ENCODE measurements at regions not wholly inside any gene's neighbourhood (a gene's known extent, or its start where the extent isn't known, plus 50 kb on each side); places are given as distances from the start of the nearest gene placed in this dataset.

DNA sequence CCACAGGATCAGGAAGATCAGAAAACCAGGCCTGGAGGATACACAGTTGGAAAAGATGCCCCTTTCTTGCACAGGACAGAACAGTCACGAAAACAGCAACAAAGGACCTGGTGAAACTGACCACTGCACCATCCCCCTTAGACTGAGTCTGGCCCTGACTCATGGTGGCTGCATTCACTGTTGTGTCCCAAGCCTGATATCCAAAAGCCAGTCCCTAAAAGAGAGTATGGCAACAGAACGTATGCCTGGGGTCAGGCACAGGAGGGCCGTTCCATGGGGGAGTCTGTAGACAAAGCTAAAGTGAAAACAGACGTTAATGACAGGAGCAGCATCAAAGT is 301.1 kb upstream of the NBEA start:
- H3K27me3 ChIP-seq (ENCODE audit: control insufficient read depth, insufficient read depth, low read length, poor library complexity, severe bottlenecking), result no peaks in the 10 kb centered on the region
- peaks cover 6% of the 10 kb centered on the region for H3K4me1 ChIP-seq (ENCODE audit: control insufficient read depth, insufficient read depth, low read length)
- H3K9me3 ChIP-seq (ENCODE audit: control insufficient read depth, low read length), result no peaks in the 10 kb centered on the region
- WGBS, 2 experiments, result 87 to 88% methylated on average over 4 of the region's 4 CpGs
- no peaks in the 10 kb centered on the region for H3K36me3 ChIP-seq (ENCODE audit: control insufficient read depth, insufficient read depth, low read length)
- no peak overlapping the region for H3K27ac ChIP-seq (ENCODE audit: insufficient read depth, low read depth, low read length, poor library complexity, severe bottlenecking)
- H3K4me3 ChIP-seq (ENCODE audit: insufficient read depth, low read depth, low read length), result no peak overlapping the region

- WGBS, 2 experiments, result 90 to 95% methylated on average over 1 of the region's 1 CpG
- H3K27ac ChIP-seq (ENCODE audit: insufficient read depth, low read depth, low read length, poor library complexity, severe bottlenecking), result no peak overlapping the region
- no peak overlapping the region for H3K4me3 ChIP-seq (ENCODE audit: insufficient read depth, low read depth, low read length)
- H3K4me1 ChIP-seq (ENCODE audit: control insufficient read depth, insufficient read depth, low read length), result no peaks in the 10 kb centered on the region
- no peaks in the 10 kb centered on the region for H3K27me3 ChIP-seq (ENCODE audit: control insufficient read depth, insufficient read depth, low read length, poor library complexity, severe bottlenecking)
- H3K9me3 ChIP-seq (ENCODE audit: control insufficient read depth, low read length), result no peaks in the 10 kb centered on the region
- H3K36me3 ChIP-seq (ENCODE audit: control insufficient read depth, insufficient read depth, low read length), result no peaks in the 10 kb centered on the region
These were observed 294.5 kb upstream of the NBEA start for GRCh38 chr13:34647379-34648150.

- no peaks in the 10 kb centered on the region for H3K9me3 ChIP-seq (ENCODE audit: control insufficient read depth, low read length)
- no peak overlapping the region for H3K27ac ChIP-seq (ENCODE audit: insufficient read depth, low read depth, low read length, poor library complexity, severe bottlenecking)
- no peaks in the 10 kb centered on the region for H3K27me3 ChIP-seq (ENCODE audit: control insufficient read depth, insufficient read depth, low read length, poor library complexity, severe bottlenecking)
- WGBS, 2 experiments, result 83 to 88% methylated on average over 1 of the region's 1 CpG
- H3K36me3 ChIP-seq (ENCODE audit: control insufficient read depth, insufficient read depth, low read length), result no peaks in the 10 kb centered on the region
- H3K4me1 ChIP-seq (ENCODE audit: control insufficient read depth, insufficient read depth, low read length), result no peaks in the 10 kb centered on the region
- H3K4me3 ChIP-seq (ENCODE audit: insufficient read depth, low read depth, low read length), result no peak overlapping the region
These were observed 287.9 kb upstream of the NBEA start for GRCh38 chr13:34654203-34654602.

GRCh38 chr13:34654647-34655046 is 287.4 kb upstream of the NBEA start:
- Histone ChIP-seq H3K36me3 (ENCODE audit: control insufficient read depth, insufficient read depth, low read length) (no peaks in the 10 kb centered on the region), H3K27me3 (ENCODE audit: control insufficient read depth, insufficient read depth, low read length, poor library complexity, severe bottlenecking) (no peaks in the 10 kb centered on the region), H3K27ac (ENCODE audit: insufficient read depth, low read depth, low read length, poor library complexity, severe bottlenecking) (no peak overlapping the region), H3K4me1 (ENCODE audit: control insufficient read depth, insufficient read depth, low read length) (no peaks in the 10 kb centered on the region), H3K4me3 (ENCODE audit: insufficient read depth, low read depth, low read length) (no peak overlapping the region), H3K9me3 (ENCODE audit: control insufficient read depth, low read length) (no peaks in the 10 kb centered on the region)
- WGBS, 2 experiments, result 87 to 89% methylated on average over 6 of the region's 6 CpGs

DNA sequence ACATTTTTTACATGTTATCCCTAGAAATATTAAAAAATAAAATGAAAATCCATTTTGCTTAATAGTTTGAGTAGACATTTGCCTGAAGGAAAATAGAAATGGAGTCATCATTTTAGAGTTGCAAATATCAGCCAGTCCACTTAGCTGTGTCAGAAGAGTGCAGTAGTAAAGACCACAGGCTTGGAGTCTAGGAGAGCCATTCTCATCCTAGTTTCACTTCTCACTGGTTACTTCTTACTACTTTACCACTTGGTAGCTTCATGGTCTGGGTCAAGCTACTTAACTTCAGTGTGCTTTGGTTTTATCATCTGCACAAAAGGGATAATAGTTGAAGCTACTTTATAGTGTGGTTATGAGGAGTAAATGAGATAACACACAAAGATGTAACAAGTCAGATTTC is 286.5 kb upstream of the NBEA start:
- no peaks in the 10 kb centered on the region for H3K9me3 ChIP-seq (ENCODE audit: control insufficient read depth, low read length)
- no peak overlapping the region for H3K4me3 ChIP-seq (ENCODE audit: insufficient read depth, low read depth, low read length)
- no peaks in the 10 kb centered on the region for H3K4me1 ChIP-seq (ENCODE audit: control insufficient read depth, insufficient read depth, low read length)
- no peaks in the 10 kb centered on the region for H3K36me3 ChIP-seq (ENCODE audit: control insufficient read depth, insufficient read depth, low read length)
- no peak overlapping the region for H3K27ac ChIP-seq (ENCODE audit: insufficient read depth, low read depth, low read length, poor library complexity, severe bottlenecking)
- no peaks in the 10 kb centered on the region for H3K27me3 ChIP-seq (ENCODE audit: control insufficient read depth, insufficient read depth, low read length, poor library complexity, severe bottlenecking)

DNA sequence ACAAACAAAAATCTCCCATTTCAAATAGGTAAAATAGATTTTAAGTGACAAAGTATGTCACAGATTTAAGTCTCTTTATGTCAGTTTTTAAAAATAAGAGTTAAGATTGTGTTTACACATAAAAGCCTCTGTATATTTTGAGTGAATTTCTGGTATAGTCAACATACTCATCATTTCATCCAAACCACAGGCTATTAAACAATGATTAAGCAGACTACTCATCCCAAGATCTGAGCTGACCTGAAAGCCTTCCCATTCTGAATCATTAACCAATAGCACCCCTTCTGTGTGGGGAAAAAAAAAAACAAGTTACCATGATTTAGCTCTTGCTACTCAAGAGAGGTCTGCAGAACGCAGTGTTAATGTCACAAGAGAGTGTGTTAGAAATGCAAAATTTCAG is 284.4 kb upstream of the NBEA start:
- no peaks in the 10 kb centered on the region for H3K9me3 ChIP-seq (ENCODE audit: control insufficient read depth, low read length)
- H3K4me3 ChIP-seq (ENCODE audit: insufficient read depth, low read depth, low read length), result no peak overlapping the region
- WGBS, 2 experiments, result 100% methylated on average over 1 of the region's 1 CpG
- no peaks in the 10 kb centered on the region for H3K36me3 ChIP-seq (ENCODE audit: control insufficient read depth, insufficient read depth, low read length)
- H3K4me1 ChIP-seq (ENCODE audit: control insufficient read depth, insufficient read depth, low read length), result no peaks in the 10 kb centered on the region
- no peak overlapping the region for H3K27ac ChIP-seq (ENCODE audit: insufficient read depth, low read depth, low read length, poor library complexity, severe bottlenecking)
- H3K27me3 ChIP-seq (ENCODE audit: control insufficient read depth, insufficient read depth, low read length, poor library complexity, severe bottlenecking), result no peaks in the 10 kb centered on the region

DNA sequence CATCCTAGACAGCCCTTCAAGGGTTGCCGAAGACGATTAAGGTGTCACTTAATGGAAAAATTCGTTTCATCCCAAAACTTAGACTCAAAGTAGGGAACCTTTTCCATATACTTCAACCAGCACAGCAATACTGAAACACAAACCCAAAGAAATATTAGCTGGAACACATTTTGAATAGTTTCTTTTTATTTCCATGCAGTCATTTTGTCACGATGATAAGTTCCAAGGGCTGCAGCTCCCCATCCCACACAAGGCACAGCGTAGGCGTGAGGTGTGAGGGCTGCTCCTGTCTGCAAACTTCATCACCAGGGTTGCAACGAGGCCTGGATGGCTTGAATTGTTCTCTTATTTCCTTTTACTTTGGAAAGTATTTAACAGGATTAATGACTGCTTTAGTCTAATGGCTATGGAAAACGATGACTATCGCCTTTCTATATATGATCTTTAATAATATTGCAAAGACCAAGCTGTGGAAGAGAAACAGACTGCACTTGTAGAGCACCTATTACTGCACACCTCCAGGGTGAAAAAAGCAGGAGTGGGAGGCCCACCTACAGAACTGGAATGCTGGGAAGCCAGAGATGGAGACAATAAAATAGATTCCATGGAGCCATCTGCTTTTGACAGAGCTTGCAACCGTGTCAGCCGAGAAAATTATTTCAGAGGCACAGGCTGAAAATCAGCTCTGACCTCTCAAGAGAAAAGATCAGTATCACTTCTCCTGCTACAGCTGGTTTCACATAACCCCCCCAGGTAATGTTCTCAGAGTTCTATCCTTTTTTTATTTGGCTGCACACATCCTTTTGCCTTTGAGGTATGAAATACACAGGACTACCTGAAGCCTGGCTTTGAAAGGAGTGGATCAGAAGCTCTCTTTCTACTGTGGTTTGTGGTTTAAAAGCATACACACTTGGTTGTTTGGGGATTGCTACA is 274.5 kb upstream of the NBEA start:
- no peak overlapping the region for H3K4me3 ChIP-seq (ENCODE audit: insufficient read depth, low read depth, low read length)
- no peaks in the 10 kb centered on the region for H3K4me1 ChIP-seq (ENCODE audit: control insufficient read depth, insufficient read depth, low read length)
- no peak overlapping the region for H3K27ac ChIP-seq (ENCODE audit: insufficient read depth, low read depth, low read length, poor library complexity, severe bottlenecking)
- H3K27me3 ChIP-seq (ENCODE audit: control insufficient read depth, insufficient read depth, low read length, poor library complexity, severe bottlenecking), result no peaks in the 10 kb centered on the region
- H3K36me3 ChIP-seq (ENCODE audit: control insufficient read depth, insufficient read depth, low read length), result no peaks in the 10 kb centered on the region
- no peaks in the 10 kb centered on the region for H3K9me3 ChIP-seq (ENCODE audit: control insufficient read depth, low read length)
- 95 to 96% methylated on average over 10 to 11 of the region's 11 CpGs for WGBS, 2 experiments

GRCh38 chr13:34671137-34671536 is 270.9 kb upstream of the NBEA start:
- Histone ChIP-seq H3K9me3 (ENCODE audit: control insufficient read depth, low read length) (no peaks in the 10 kb centered on the region), H3K36me3 (ENCODE audit: control insufficient read depth, insufficient read depth, low read length) (no peaks in the 10 kb centered on the region), H3K4me3 (ENCODE audit: insufficient read depth, low read depth, low read length) (no peak overlapping the region), H3K27ac (ENCODE audit: insufficient read depth, low read depth, low read length, poor library complexity, severe bottlenecking) (no peak overlapping the region), H3K4me1 (ENCODE audit: control insufficient read depth, insufficient read depth, low read length) (no peaks in the 10 kb centered on the region), H3K27me3 (ENCODE audit: control insufficient read depth, insufficient read depth, low read length, poor library complexity, severe bottlenecking) (no peaks in the 10 kb centered on the region)

DNA sequence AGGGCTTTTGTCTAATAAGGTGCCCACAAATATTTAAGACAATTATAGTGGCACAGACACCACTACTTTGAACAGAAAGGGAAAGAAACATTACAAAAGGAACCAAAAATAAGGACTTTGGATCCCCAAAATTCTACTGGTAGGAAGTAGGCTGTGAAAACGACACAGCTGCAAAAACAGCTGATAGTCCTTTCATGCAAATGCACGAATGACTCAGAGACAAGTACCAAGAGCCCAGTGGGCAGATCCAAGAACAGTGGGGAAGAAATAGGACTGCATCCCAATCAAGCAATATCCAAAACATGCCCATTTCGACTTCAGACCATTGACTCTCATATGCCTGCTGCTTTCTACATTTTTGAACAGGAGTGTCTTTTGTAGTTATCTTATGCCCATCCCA is 269.4 kb upstream of the NBEA start:
- Histone ChIP-seq H3K27me3 (ENCODE audit: control insufficient read depth, insufficient read depth, low read length, poor library complexity, severe bottlenecking) (no peaks in the 10 kb centered on the region), H3K4me3 (ENCODE audit: insufficient read depth, low read depth, low read length) (no peak overlapping the region), H3K27ac (ENCODE audit: insufficient read depth, low read depth, low read length, poor library complexity, severe bottlenecking) (no peak overlapping the region), H3K9me3 (ENCODE audit: control insufficient read depth, low read length) (no peaks in the 10 kb centered on the region), H3K4me1 (ENCODE audit: control insufficient read depth, insufficient read depth, low read length) (no peaks in the 10 kb centered on the region), H3K36me3 (ENCODE audit: control insufficient read depth, insufficient read depth, low read length) (no peaks in the 10 kb centered on the region)
- 72 to 83% methylated on average over 3 of the region's 3 CpGs for WGBS, 2 experiments

DNA sequence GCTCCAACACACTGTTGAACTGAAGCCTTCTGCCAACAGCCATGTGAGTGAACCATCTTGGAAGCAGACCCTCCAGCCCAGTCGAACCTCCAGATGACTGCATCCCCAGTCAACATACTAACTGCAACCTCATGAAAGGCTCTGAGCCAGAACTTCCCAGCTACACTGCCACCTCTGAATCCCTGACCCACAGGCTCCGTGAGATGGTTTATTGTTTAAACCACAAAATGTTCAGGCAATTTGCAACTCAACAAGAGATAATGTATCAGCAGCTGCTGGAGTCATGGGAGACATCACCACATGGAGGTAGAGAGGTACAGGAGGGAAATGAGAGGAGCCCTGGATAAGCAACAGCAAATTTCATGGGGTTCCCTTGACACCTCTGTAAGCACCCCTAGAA is 266.4 kb upstream of the NBEA start:
- Histone ChIP-seq H3K27ac (ENCODE audit: insufficient read depth, low read depth, low read length, poor library complexity, severe bottlenecking) (no peak overlapping the region), H3K36me3 (ENCODE audit: control insufficient read depth, insufficient read depth, low read length) (no peaks in the 10 kb centered on the region), H3K4me3 (ENCODE audit: insufficient read depth, low read depth, low read length) (no peak overlapping the region), H3K9me3 (ENCODE audit: control insufficient read depth, low read length) (no peaks in the 10 kb centered on the region), H3K27me3 (ENCODE audit: control insufficient read depth, insufficient read depth, low read length, poor library complexity, severe bottlenecking) (no peaks in the 10 kb centered on the region), H3K4me1 (ENCODE audit: control insufficient read depth, insufficient read depth, low read length) (no peaks in the 10 kb centered on the region)
- 89 to 92% methylated on average over 2 of the region's 2 CpGs for whole genome bisulfite sequencing, 2 experiments

Data from ectodermal cell (in vitro differentiated cells).